ENCODE measurements at regions not wholly inside any gene's neighbourhood (a gene's known extent, or its start where the extent isn't known, plus 50 kb on each side); places are given as distances from the start of the nearest gene placed in this dataset.

GRCh38 chr20:56783826-56784225 lies 154.7 kb downstream of the TFAP2C start:
- Histone ChIP-seq H3K27me3 (peaks cover under 1% of the 10 kb centered on the region), H3K36me3 (no peaks in the 10 kb centered on the region), H3K4me1 (no peaks in the 10 kb centered on the region), H3K27ac (no peak overlapping the region), H3K4me3 (no peak overlapping the region), H3K9me3 (no peaks in the 10 kb centered on the region)
- intact Hi-C loops (cut with DNase I) = no loop called here
- no peak for TF ChIP-seq CTCF (IDR thresholded peaks at IDR 0.05)
- DNase-seq (no peak), ATAC-seq (no peak)

GRCh38 chr20:56786503-56786902 lies 157.4 kb downstream of the TFAP2C start:
- no peak for TF ChIP-seq CTCF (IDR thresholded peaks at IDR 0.05)
- no peak for DNase-seq
- no peaks in the 10 kb centered on the region for H3K36me3 ChIP-seq
- no peaks in the 10 kb centered on the region for H3K27me3 ChIP-seq
- no peaks in the 10 kb centered on the region for H3K4me1 ChIP-seq
- H3K27ac ChIP-seq = no peak overlapping the region
- no peaks in the 10 kb centered on the region for H3K9me3 ChIP-seq
- intact Hi-C loops (cut with DNase I) = no loop called here
- H3K4me3 ChIP-seq = no peak overlapping the region
- ATAC-seq = no peak

- H3K4me3 ChIP-seq = no peak overlapping the region
- ATAC-seq (peak; percentile 86), DNase-seq (no peak)
- no peak for TF ChIP-seq CTCF (IDR thresholded peaks at IDR 0.05)
- no peaks in the 10 kb centered on the region for H3K27me3 ChIP-seq
- no peaks in the 10 kb centered on the region for H3K36me3 ChIP-seq
- intact Hi-C loops (cut with DNase I) = no loop called here
- no peak overlapping the region for H3K27ac ChIP-seq
- H3K9me3 ChIP-seq = no peaks in the 10 kb centered on the region
- no peaks in the 10 kb centered on the region for H3K4me1 ChIP-seq
Observed at GRCh38 chr20:56788041-56788670, 159.1 kb downstream of the TFAP2C start.

- Histone ChIP-seq H3K27ac (no peak overlapping the region), H3K27me3 (no peaks in the 10 kb centered on the region), H3K4me1 (no peaks in the 10 kb centered on the region), H3K4me3 (no peak overlapping the region), H3K36me3 (no peaks in the 10 kb centered on the region), H3K9me3 (no peaks in the 10 kb centered on the region)
- no peak for TF ChIP-seq CTCF (IDR thresholded peaks at IDR 0.05)
- ATAC-seq (no peak), DNase-seq (no peak)
- intact Hi-C loops (cut with DNase I) = no loop called here
Observed at GRCh38 chr20:56788671-56789610, 159.8 kb downstream of the TFAP2C start.

- intact Hi-C loops (cut with DNase I) = no loop called here
- no peak for ATAC-seq
- Histone ChIP-seq H3K9me3 (no peaks in the 10 kb centered on the region), H3K4me1 (no peaks in the 10 kb centered on the region), H3K27ac (no peak overlapping the region), H3K36me3 (no peaks in the 10 kb centered on the region), H3K27me3 (no peaks in the 10 kb centered on the region), H3K4me3 (no peak overlapping the region)
- no peak for TF ChIP-seq CTCF (IDR thresholded peaks at IDR 0.05)
- no peak for DNase-seq
Observed at GRCh38 chr20:56793916-56794315, 164.8 kb downstream of the TFAP2C start.

Data from upper lobe of right lung (tissue), 1 donor.